Heart left ventricle (tissue), 16 donors: ENCODE measurements at regions not wholly inside any gene's neighbourhood (a gene's known extent, or its start where the extent isn't known, plus 50 kb on each side); places are given as distances from the start of the nearest gene placed in this dataset.
A peak's percentile ranks its signal among the peaks of the same experiment; 100 is the strongest.

ENCODE experiments used
- ATAC-seq, 4 donors: fragments of 200-7000 bp; cut with Tn5 transposase; one replicate each; pipeline ENCODE4 v1.9.1; 2020 to 2022; ENCODE audit warnings: moderate library complexity in 4 of 4, mild to moderate bottlenecking in 3 of 4, moderate number of reproducible peaks in 1 of 4
- DNase-seq, 5 donors: peaks; one replicate each; pipeline ENCODE4 v3.0.0-alpha.2; 2020
- H3K27ac ChIP-seq, 12 donors: fragments of 200-600 bp; sonication (generic) in 4 of 12; one replicate each; pipeline versions ENCODE4 v1.5.0 to v1.8.0; 2016 to 2022; ENCODE audit warnings: mild to moderate bottlenecking in 2 of 12
- H3K27me3 ChIP-seq, 9 donors: fragments of 200-600 bp; sonication (generic) in 2 of 9; one replicate each; pipeline versions ENCODE4 v1.5.1 to v1.8.0; 2016 to 2022; ENCODE audit warnings: mild to moderate bottlenecking in 3 of 9
- H3K36me3 ChIP-seq, 9 donors: fragments of 200-600 bp; sonication (generic) in 2 of 9; one replicate each; pipeline versions ENCODE4 v1.5.0 to v1.8.0; 2018 to 2022; ENCODE audit warnings: mild to moderate bottlenecking in 2 of 9
- H3K4me1 ChIP-seq, 12 donors: fragments of 200-600 bp; sonication (generic) in 4 of 12; one replicate each; pipeline versions ENCODE4 v1.5.0 to v1.8.0; 2016 to 2022; ENCODE audit warnings: mild to moderate bottlenecking in 3 of 12
- H3K4me3 ChIP-seq, 12 donors: fragments of 200-600 bp; sonication (generic) in 4 of 12; one replicate each; pipeline versions ENCODE4 v1.5.0 to v1.8.0; 2017 to 2022; ENCODE audit warnings: mild to moderate bottlenecking in 9 of 12, moderate library complexity in 4 of 12
- H3K9me3 ChIP-seq, 12 donors: fragments of 200-600 bp; sonication (generic) in 4 of 12; one replicate each; pipeline versions ENCODE4 v1.5.0 to v1.8.0; 2016 to 2022; ENCODE audit warnings: mild to moderate bottlenecking in 1 of 12
- POLR2A ChIP-seq, 2 donors: fragments of 450-650 bp; IDR thresholded peaks; one replicate each; pipeline ENCODE4 v1.6.1; 2017; ENCODE audit warnings: antibody characterized with exemption in 2 of 2, mild to moderate bottlenecking in 2 of 2, moderate library complexity in 2 of 2
- WGBS, 4 donors: extraction: QIAGEN DNeasy Blood & Tissue Kit in 2 of 4; methylation state at CpG; one replicate each; pipeline versions ENCODE4 v1.1.5 to v1.1.7; 2013 to 2018; 5-methylcytosine and 5-hydroxymethylcytosine counted together
- intact Hi-C, 10 donors: fragments of 100-400 bp; cut with DNase I; formaldehyde crosslinking; loops; one replicate each; pipeline versions ENCODE4 v1.11.1 to v1.14.2; 2022
- TF ChIP-seq, protein P1 (sequence below), 12 donors: fragments of 200-600 bp; sonication (generic) in 4 of 12; IDR thresholded peaks; one replicate each; pipeline versions ENCODE4 v1.5.0 to v1.8.0; 2018 to 2022; ENCODE audit warnings: antibody characterized with exemption in 12 of 12, mild to moderate bottlenecking in 5 of 12
- donor health status: ischemic (EF 13 %, LVEDD 7.1; RV severe dilation, severe dysfunction).
- donor health status: healthy with polysubstance abuse.
- donor health status: DM: no; HTN: yes; CAD: no.
- donor health status: DM: no; HTN: no; CAD: no.
- donor health status: ischemic (EF 25% LVEDD 6.9; RV normal size, moderate dysfunction).
- donor health status: ischemic (EF 25% LVEDD 5.7; RV mildly dilated, moderate dysfunction).
- donor health status: healthy.
- donor health status: DM: yes; HTN: yes; CAD: no.
- donor health status: ischemic (EF 35%, LVEDD 5.7; RV mildly dilated, moderate dysfunction).
- donor health status: nonischemic (EF 11% LVEDD 7.7; RV severe dilation, severe dysfunction).
- donor health status: DM: yes; HTN: yes; CAD: no.
- donor health status: PGD.
- donor health status: ischemic (EF 29% LVEDD 5.4; RV normal size, mild dysfunction).
- donor health status: nonischemic (EF 23%, LVEDD 6.1; RV moderate dilation, normal function).

DNA sequence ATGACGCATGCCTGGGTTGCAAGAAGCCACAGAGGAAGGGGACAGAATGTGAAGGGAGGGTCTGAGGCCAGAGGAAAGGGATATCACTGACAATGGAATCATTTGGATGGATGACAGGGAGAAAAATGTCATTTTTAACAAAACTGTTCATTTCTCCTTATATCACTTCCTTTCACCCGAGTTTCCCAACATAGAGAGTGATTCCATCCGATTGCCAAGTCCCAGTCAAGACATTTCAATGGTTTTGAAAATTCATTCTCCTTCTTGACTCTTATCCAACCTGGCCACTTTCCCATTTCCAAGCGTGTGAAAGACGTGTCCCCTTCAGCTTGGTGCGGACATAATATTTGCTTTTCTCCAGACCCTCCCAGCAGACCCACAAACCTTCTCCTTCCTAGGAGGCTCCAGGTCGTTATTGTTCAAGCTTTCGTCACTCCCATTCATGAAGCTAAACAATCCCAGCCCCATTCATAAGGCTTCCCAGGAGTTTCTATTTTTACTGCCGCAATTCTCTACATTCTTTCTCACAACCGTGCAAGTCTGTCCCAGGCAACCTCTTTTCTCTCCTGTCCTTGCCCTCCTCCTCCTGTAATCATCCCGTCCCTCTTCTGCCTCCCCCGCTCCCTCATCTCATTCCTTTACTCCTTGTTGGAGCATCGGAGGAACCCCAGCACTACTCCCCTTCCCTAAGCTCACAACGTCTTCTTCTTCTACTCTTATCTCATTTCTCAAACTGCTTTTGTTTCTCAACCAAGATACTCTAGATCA lies 301.3 kb upstream of the KLF6 start:
- no peaks in the 10 kb centered on the region for H3K27me3 ChIP-seq
- H3K27ac ChIP-seq: peak overlapping the region in 10 of 12 donors; percentile 17 to 79 (median 64)
- no peaks in the 10 kb centered on the region for H3K36me3 ChIP-seq
- TF ChIP-seq, protein P1, sequence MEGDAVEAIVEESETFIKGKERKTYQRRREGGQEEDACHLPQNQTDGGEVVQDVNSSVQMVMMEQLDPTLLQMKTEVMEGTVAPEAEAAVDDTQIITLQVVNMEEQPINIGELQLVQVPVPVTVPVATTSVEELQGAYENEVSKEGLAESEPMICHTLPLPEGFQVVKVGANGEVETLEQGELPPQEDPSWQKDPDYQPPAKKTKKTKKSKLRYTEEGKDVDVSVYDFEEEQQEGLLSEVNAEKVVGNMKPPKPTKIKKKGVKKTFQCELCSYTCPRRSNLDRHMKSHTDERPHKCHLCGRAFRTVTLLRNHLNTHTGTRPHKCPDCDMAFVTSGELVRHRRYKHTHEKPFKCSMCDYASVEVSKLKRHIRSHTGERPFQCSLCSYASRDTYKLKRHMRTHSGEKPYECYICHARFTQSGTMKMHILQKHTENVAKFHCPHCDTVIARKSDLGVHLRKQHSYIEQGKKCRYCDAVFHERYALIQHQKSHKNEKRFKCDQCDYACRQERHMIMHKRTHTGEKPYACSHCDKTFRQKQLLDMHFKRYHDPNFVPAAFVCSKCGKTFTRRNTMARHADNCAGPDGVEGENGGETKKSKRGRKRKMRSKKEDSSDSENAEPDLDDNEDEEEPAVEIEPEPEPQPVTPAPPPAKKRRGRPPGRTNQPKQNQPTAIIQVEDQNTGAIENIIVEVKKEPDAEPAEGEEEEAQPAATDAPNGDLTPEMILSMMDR (IDR thresholded peaks at IDR 0.05): no peak
- no peak for TF ChIP-seq POLR2A (IDR thresholded peaks at IDR 0.05)
- WGBS, 4 donors: 10 to 20% (median 16%) methylated on average over 14 of the region's 14 CpGs
- H3K4me3 ChIP-seq: peak overlapping the region in 8 of 12 donors; percentile 0 to 33 (median 12)
- DNase-seq (peak in 3 of 5 donors; percentile 37 to 65 (median 64)), ATAC-seq (peak; percentile 10 to 69 (median 23))
- intact Hi-C loops: loop anchor here in 8 of 10 donors (5.0 to 10.0 kb wide), 6 partner anchors 156 to 678 kb away; partner anchors contain the start of gene KLF6 (in 4 of the 8)
- H3K4me1 ChIP-seq: peaks cover 0 to 49% (median 30%) of the 10 kb centered on the region in 12 donors
- H3K9me3 ChIP-seq: no peaks in the 10 kb centered on the region

GRCh38 chr10:4083509-4084003 lies 298.5 kb upstream of the KLF6 start:
- Histone ChIP-seq H3K4me3 (no peak overlapping the region), H3K27me3 (no peaks in the 10 kb centered on the region), H3K36me3 (no peaks in the 10 kb centered on the region), H3K4me1 (peaks cover 0 to 59% (median 33%) of the 10 kb centered on the region in 12 donors), H3K9me3 (no peaks in the 10 kb centered on the region), H3K27ac (peak overlapping the region in 10 of 12 donors; percentile 6 to 66 (median 37))
- intact Hi-C loops: loop anchor here in 9 of 10 donors (5.0 to 10.0 kb wide), 10 partner anchors 159 to 681 kb away; partner anchors contain the start of gene KLF6 (in 6 of the 9)
- TF ChIP-seq, protein P1 (IDR thresholded peaks at IDR 0.05): no peak
- no peak for TF ChIP-seq POLR2A (IDR thresholded peaks at IDR 0.05)
- WGBS, 4 donors: 4 to 19% (median 18%) methylated on average over 2 of the region's 2 CpGs
- DNase-seq (peak in 4 of 5 donors; percentile 60 to 67 (median 62)), ATAC-seq (peak; percentile 74 to 88 (median 86))

- TF ChIP-seq, protein P1 (IDR thresholded peaks at IDR 0.05): no peak
- TF ChIP-seq POLR2A (IDR thresholded peaks at IDR 0.05): no peak
- Histone ChIP-seq H3K36me3 (no peaks in the 10 kb centered on the region), H3K27me3 (no peaks in the 10 kb centered on the region), H3K27ac (peak overlapping the region in 11 of 12 donors; percentile 5 to 66 (median 35)), H3K9me3 (no peaks in the 10 kb centered on the region), H3K4me3 (no peak overlapping the region), H3K4me1 (peaks cover 0 to 59% (median 33%) of the 10 kb centered on the region in 12 donors)
- 59 to 77% (median 66%) methylated on average over 2 of the region's 2 CpGs for WGBS, 4 donors
- intact Hi-C loops: loop anchor here in 9 of 10 donors (5.0 to 10.0 kb wide), 10 partner anchors 159 to 682 kb away; partner anchors contain the start of gene KLF6 (in 6 of the 9)
- DNase-seq (no peak), ATAC-seq (no peak)
Observed at GRCh38 chr10:4082861-4083260, 297.9 kb upstream of the KLF6 start.

- Histone ChIP-seq H3K27ac (peak overlapping the region in 10 of 12 donors; percentile 40 to 59 (median 52)), H3K4me3 (no peak overlapping the region), H3K4me1 (peaks cover 0 to 55% (median 32%) of the 10 kb centered on the region in 12 donors), H3K27me3 (no peaks in the 10 kb centered on the region), H3K36me3 (no peaks in the 10 kb centered on the region), H3K9me3 (no peaks in the 10 kb centered on the region)
- ATAC-seq (peak in 3 of 4 donors; percentile 28 to 57 (median 57)), DNase-seq (peak in 3 of 5 donors; percentile 43 to 55 (median 47))
- WGBS, 4 donors: 35 to 63% (median 41%) methylated on average over 5 of the region's 5 CpGs
- intact Hi-C loops: loop anchor here in 9 of 10 donors (5.0 to 10.0 kb wide), 10 partner anchors 161 to 683 kb away; partner anchors contain the start of gene KLF6 (in 6 of the 9)
- no peak for TF ChIP-seq POLR2A (IDR thresholded peaks at IDR 0.05)
- TF ChIP-seq, protein P1 (IDR thresholded peaks at IDR 0.05): no peak
Observed at GRCh38 chr10:4081685-4082111, 296.7 kb upstream of the KLF6 start.
